Right lobe of liver (tissue), 6 donors: ENCODE measurements at regions not wholly inside any gene's neighbourhood (a gene's known extent, or its start where the extent isn't known, plus 50 kb on each side); places are given as distances from the start of the nearest gene placed in this dataset.

ENCODE experiments used
- ATAC-seq, 4 donors: fragments of 200-7000 bp; cut with Tn5 transposase; one replicate each; pipeline ENCODE4 v1.9.1; 2020; ENCODE audit warnings: mild to moderate bottlenecking in 4 of 4, moderate library complexity in 4 of 4
- DNase-seq, 3 donors: peaks; one replicate each; pipeline ENCODE4 v3.0.0-alpha.2; 2020
- H3K27ac ChIP-seq, 3 donors: fragments of 200-600 bp; one replicate each; pipeline ENCODE4 v1.8.0; 2022
- H3K27me3 ChIP-seq, 2 donors: fragments of 200-600 bp; one replicate each; pipeline ENCODE4 v1.8.0; 2022
- H3K36me3 ChIP-seq, 4 donors: fragments of 200-600 bp; sonication (generic) in 1 of 4; one replicate each; pipeline versions ENCODE4 v1.5.1 to v1.8.0; 2017 to 2022; ENCODE audit warnings: control low read depth in 1 of 4
- H3K4me1 ChIP-seq, 4 donors: fragments of 200-600 bp; sonication (generic) in 1 of 4; one replicate each; pipeline versions ENCODE4 v1.5.1 to v1.8.0; 2017 to 2022; ENCODE audit warnings: control low read depth in 1 of 4
- H3K4me3 ChIP-seq, 3 donors: fragments of 200-600 bp; one replicate each; pipeline ENCODE4 v1.8.0; 2022
- H3K9me3 ChIP-seq, 4 donors: fragments of 200-600 bp; sonication (generic) in 1 of 4; one replicate each; pipeline versions ENCODE4 v1.5.1 to v1.8.0; 2017 to 2022; ENCODE audit warnings: control low read depth in 1 of 4
- POLR2A ChIP-seq: fragments of 450-650 bp; IDR thresholded peaks from one replicate; pipeline ENCODE4 v1.6.1; 2017; ENCODE audit warnings: antibody characterized with exemption, mild to moderate bottlenecking
- WGBS: methylation state at CpG from one replicate; pipeline ENCODE4 v1.1.6; 2018; ENCODE audit warnings: low coverage, low lambda C conversion rate; ENCODE audit not compliant: insufficient coverage; ENCODE audit errors: missing lambda C conversion rate; 5-methylcytosine and 5-hydroxymethylcytosine counted together
- intact Hi-C, 2 donors: fragments of 100-400 bp; cut with DNase I; formaldehyde crosslinking; loops; one replicate each; pipeline versions ENCODE4 v1.11.2 to v1.14.1; 2022
- TF ChIP-seq, protein P1 (sequence below), 4 donors: fragments of 200-600 bp in 3 of 4; fragments of 450-650 bp in 1 of 4; IDR thresholded peaks; one replicate each; pipeline versions ENCODE4 v1.5.1 to v1.8.0; 2016 to 2022; ENCODE audit warnings: antibody characterized with exemption in 4 of 4, mild to moderate bottlenecking in 2 of 4
- donor health status: DM: no; HTN: yes; CAD: no.
- donor health status: DM: no; HTN: no; CAD: no.
- donor health status: DM: no; HTN: no; CAD: no.
- donor health status: DM: no; HTN: yes; CAD: no.
- donor health status: DM: no; HTN: yes; CAD: no.

DNA sequence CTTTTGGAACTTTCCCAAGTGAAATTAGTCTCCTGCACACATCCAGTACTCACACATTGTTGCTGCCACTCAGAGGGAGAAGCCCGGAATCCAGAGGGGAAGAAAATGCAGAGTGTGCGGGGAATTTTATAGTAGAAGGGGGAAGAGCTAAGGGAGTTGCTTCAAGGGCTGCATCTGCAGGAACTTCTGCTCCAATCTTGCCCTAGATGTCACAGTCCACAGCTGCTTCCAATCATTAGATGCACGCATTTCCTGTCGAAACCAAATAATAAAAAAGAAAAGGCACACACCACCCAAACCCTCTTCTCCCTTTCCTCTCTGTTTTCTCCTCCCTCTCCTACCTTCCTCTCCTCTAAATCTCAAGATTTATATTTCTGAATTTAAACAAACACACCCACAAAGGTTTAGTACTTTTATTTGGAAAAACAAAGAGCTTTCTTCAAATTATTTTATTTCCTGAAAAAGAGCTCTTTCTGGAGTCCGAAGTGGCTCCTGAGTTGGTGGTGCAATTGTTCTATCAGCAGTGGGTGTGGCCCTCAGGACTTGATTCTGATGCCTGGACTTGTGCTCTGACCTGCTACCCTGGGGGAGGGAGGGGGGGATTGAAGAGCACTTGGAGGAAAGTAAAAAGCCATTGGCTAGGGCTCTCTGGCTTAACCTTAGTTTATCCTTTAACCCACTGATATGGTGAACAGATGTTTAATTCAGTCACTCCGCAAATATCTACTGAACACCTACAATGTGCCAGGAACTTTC, 72.0 kb downstream of the KCNE4 start:
- Histone ChIP-seq H3K4me1 (no peaks in the 10 kb centered on the region), H3K27ac (no peak overlapping the region), H3K36me3 (no peaks in the 10 kb centered on the region), H3K27me3 (no peaks in the 10 kb centered on the region), H3K9me3 (no peaks in the 10 kb centered on the region), H3K4me3 (no peak overlapping the region)
- no peak for ATAC-seq
- WGBS: 50% methylated on average over 6 of the region's 6 CpGs
- no peak for DNase-seq
- TF ChIP-seq, protein P1, sequence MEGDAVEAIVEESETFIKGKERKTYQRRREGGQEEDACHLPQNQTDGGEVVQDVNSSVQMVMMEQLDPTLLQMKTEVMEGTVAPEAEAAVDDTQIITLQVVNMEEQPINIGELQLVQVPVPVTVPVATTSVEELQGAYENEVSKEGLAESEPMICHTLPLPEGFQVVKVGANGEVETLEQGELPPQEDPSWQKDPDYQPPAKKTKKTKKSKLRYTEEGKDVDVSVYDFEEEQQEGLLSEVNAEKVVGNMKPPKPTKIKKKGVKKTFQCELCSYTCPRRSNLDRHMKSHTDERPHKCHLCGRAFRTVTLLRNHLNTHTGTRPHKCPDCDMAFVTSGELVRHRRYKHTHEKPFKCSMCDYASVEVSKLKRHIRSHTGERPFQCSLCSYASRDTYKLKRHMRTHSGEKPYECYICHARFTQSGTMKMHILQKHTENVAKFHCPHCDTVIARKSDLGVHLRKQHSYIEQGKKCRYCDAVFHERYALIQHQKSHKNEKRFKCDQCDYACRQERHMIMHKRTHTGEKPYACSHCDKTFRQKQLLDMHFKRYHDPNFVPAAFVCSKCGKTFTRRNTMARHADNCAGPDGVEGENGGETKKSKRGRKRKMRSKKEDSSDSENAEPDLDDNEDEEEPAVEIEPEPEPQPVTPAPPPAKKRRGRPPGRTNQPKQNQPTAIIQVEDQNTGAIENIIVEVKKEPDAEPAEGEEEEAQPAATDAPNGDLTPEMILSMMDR (IDR thresholded peaks at IDR 0.05): no peak
- no peak for TF ChIP-seq POLR2A
- intact Hi-C loops: no loop called here

GRCh38 chr2:223141606-223142005, 89.6 kb downstream of the KCNE4 start:
- Histone ChIP-seq H3K27ac (no peak overlapping the region), H3K9me3 (no peaks in the 10 kb centered on the region), H3K4me3 (no peak overlapping the region), H3K27me3 (no peaks in the 10 kb centered on the region), H3K4me1 (no peaks in the 10 kb centered on the region), H3K36me3 (no peaks in the 10 kb centered on the region)
- ATAC-seq (no peak), DNase-seq (no peak)
- intact Hi-C loops: no loop called here
- WGBS: 62% methylated on average over 4 of the region's 4 CpGs
- TF ChIP-seq, protein P1 (IDR thresholded peaks at IDR 0.05): no peak
- no peak for TF ChIP-seq POLR2A

GRCh38 chr2:223142118-223142517, 90.1 kb downstream of the KCNE4 start:
- Histone ChIP-seq H3K27me3 (no peaks in the 10 kb centered on the region), H3K9me3 (no peaks in the 10 kb centered on the region), H3K4me1 (no peaks in the 10 kb centered on the region), H3K36me3 (no peaks in the 10 kb centered on the region), H3K4me3 (no peak overlapping the region), H3K27ac (no peak overlapping the region)
- intact Hi-C loops: no loop called here
- WGBS: 48% methylated on average over 7 of the region's 7 CpGs
- DNase-seq (no peak), ATAC-seq (no peak)
- TF ChIP-seq POLR2A: no peak
- TF ChIP-seq, protein P1 (IDR thresholded peaks at IDR 0.05): no peak

DNA sequence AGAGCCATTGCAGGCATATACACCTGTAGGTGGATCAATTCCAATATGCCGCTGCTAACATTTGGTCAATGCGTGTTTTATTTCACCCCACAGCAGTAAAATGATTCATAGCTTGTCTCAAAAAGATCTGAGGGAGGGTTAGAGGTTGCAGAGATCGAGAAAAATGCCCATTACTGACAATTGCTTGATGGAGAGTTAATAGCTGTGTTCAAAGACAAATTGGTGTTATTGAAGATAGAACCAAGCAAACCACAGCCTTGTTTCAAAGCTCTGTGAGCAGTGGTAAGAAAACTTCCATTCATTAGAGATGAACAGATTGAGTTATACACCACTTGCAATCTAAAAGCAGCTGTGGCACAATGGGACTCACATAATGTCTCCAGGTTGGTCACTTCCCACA, 95.4 kb downstream of the KCNE4 start:
- 51% methylated on average over 3 of the region's 3 CpGs for WGBS
- H3K27me3 ChIP-seq: no peaks in the 10 kb centered on the region
- DNase-seq (no peak), ATAC-seq (no peak)
- H3K27ac ChIP-seq: no peak overlapping the region
- H3K4me1 ChIP-seq: no peaks in the 10 kb centered on the region
- H3K4me3 ChIP-seq: no peak overlapping the region
- no peaks in the 10 kb centered on the region for H3K36me3 ChIP-seq
- no peaks in the 10 kb centered on the region for H3K9me3 ChIP-seq
- TF ChIP-seq POLR2A: no peak
- TF ChIP-seq, protein P1 (IDR thresholded peaks at IDR 0.05): no peak
- intact Hi-C loops: no loop called here
